HG02970 (cell line): ENCODE measurements at regions not wholly inside any gene's neighbourhood (a gene's known extent, or its start where the extent isn't known, plus 50 kb on each side); places are given as distances from the start of the nearest gene placed in this dataset.
"Not testable (repeated sequence)": the region's sequence is repeated elsewhere in the genome, so short reads cannot be mapped to it uniquely, and the experiment has no call there.

Experiments used
- ATAC-seq: cut with Tn5 transposase; IDR thresholded peaks from one replicate; pipeline ENCODE4 v1.9.1; 2021; ENCODE audit warnings: mild to moderate bottlenecking, moderate library complexity, moderate number of reproducible peaks; ENCODE audit not compliant: unreplicated experiment, low FRiP score

DNA sequence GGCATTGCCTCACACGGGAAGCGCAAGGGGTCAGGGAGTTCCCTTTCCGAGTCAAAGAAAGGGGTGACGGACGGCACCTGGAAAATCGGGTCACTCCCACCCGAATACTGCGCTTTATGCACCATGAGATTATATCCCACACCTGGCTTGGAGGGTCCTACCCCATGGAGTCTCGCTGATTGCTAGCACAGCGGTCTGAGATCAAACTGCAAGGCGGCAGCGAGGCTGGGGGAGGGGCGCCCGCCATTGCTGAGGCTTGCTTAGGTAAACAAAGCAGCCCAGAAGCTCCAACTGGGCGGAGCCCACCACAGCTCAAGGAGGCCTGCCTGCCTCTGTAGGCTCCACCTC is 145.1 kb upstream of the BCL6 start:
- not testable (repeated sequence) for ATAC-seq

DNA sequence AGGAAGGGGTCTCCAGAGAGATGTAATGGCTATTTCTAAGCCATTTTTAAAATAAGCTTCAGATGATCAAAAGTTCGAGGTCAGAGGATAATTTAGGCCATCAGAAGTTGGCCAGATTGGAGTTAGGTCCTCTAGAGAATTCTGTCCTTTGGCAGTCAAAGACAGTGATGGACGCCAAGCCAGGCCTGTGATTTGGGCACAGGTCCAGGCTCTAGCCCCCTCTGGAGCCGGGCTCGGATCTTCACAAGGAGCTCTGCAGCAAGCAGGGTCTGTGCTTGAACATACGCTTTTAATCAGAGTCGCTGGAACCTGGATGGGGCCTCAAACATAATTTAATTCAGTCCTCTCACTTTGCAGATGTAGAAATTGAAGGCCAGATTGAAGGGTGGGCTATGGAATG is 151.4 kb upstream of the BCL6 start:
- no peak for ATAC-seq

DNA sequence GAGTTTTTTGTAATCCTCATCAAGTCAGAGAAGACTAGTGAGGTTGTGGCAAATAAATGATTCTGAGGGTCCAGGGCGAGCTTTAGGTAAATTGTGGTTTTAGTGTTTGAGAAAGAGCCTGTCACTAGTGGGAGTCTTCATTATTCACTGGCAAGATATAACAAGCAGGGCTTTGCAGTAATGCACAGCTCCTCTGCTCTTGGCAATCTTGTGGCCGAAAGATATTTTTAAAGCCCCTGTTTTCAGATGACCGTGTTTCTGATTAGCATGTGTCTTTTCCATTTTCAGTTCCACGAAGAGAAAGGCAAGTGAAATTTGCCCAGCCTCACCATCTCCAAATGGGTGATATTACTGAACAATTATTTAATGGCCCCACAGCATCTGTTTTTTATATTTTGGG is 154.0 kb upstream of the BCL6 start:
- ATAC-seq = no peak

DNA sequence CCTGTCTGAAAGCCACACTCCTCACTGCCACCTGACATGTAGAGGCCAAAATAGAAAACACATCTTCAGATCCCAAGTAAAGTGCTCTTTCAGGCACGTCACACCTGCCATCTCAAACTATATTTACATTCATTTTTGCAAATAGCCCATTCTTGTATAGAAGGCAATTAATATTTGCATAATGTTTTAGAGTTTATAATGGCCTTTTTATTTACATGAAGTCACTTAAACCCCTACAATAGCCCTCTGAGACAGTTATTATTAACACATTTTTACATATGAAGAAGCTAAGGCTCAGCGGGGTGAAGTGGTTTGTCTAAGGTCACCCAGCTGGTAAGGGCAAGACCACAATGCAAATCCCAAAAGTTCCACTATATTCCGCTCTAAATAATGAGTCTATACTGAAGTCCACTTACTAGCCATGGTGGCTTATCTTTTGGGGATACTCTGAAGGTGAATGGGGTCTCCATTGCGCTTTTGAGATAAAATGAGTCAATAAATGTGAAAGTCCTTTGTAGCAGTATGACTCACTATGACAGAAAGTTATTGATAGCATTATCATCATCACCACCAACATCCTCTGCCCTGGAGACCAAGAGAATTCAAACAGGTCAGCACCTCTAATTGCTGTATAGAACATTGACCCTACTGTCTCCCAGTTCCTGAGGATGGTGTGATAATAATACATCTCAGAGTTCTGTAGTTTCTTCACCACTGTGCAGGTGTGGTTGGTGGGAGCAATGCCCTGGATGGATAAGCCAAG is 155.9 kb upstream of the BCL6 start:
- ATAC-seq = no peak

DNA sequence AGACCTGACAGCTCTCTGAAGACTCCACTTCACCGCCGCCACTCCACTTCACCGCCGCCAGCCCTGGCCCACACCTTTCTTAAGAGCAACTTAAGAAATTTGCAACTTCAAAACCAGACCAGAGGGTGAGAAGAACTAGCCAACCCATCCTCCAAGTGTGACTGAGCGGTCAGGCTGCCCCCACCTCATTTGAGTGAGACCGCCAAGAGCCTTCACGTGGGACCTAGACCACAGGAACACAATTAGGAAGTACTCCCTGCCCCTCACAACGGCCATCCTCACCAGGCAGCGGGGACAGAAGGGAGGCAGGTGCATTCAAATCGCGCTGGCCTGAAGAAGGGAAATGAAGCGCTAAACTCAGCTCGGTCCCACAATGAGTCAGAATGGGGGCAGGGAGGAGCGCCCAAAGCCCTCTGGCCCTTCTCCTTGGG is 156.8 kb upstream of the BCL6 start:
- ATAC-seq = no peak

DNA sequence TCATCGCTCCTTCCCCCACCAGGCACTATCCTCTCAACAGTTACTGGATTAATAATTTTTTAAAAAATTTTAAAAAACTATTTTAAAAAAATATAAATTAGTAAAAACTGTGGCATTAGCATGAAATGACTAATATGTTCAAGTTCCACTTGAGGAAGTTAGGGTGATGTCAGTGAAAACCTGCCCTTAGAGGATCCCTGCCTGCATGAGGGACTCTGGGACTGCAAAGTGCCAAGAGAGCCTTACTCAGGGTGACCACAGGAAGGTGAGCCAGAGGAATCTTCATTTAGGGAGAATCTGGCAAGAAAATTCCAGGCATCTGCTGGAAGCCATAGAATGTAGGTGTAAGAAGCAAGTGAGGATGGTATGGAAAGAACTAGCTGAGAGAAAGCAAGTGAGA is 157.7 kb upstream of the BCL6 start:
- ATAC-seq = no peak

DNA sequence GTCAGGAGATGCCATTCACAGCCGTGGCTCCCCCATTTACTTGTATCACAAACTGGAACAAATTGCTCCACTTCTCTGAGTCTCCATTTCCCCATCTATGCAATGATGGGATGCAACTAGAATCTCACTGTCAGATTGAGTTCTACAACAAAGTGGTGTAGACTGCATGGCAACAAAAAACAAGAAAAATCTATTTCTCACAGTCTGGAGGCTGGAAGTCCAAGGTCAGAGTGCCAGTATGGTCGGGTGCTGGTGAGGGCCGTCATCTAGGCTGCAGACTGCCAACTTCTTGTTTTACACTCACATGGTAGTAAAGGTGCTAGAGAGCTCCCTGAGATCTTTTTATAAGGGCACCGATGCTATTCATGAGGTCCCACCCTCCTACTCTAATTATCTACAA is 158.4 kb upstream of the BCL6 start:
- no peak for ATAC-seq

DNA sequence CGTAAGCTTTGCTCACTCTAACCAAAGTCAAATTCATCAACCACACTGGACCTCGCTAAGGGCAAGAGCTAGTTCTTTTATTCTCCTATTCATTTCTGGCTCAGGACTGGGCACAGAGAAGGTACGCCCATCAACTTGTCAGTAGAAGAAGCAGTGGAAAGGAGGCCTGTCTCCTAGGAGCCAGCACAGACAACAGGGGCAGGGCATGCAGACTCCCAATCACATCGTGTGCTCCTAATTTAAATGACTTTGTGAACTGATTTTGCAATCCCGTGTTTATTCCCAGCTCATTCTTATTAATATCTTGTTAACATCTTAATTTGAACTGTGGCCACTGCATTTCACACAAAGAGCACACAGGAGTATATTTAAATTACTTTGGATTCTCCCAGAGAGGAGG is 161.1 kb upstream of the BCL6 start:
- no peak for ATAC-seq

DNA sequence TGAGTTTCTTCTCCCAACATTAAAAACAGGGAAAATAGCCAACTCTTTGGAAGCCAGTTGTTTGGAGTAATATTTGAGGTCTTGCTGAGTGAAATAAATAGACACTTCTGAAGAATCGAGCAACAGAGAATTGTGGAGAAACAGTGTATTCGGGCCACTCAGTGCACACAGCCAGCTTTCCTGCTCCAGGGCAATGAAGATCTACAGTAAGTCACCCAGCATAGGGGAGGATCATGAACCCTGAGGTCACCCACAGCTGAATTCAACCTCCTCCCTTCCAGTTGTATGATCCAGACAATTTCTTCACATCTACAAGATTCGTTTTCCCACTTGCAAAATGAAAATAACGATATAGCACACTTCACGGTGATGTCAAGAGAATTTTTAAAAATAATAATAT is 161.7 kb upstream of the BCL6 start:
- no peak for ATAC-seq

DNA sequence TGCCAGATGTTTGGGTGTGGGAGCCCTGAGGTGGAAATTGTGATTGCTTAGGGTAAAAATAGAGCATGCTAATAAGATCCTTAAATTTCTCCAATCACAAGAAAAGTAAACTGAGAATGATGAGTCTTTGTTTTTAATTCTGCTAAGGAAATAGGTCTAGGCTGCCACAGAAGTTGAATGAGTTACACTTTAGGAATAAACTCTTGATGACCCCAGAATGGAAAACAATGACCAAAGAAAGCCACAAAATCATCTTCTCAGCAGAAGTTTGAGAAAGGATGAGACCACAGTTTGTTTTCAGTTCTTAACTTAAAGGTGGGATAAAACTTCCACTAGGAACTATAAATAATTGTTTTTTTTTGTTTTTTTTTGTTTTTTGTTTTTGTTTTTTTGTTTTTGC is 164.6 kb upstream of the BCL6 start:
- ATAC-seq = no peak

DNA sequence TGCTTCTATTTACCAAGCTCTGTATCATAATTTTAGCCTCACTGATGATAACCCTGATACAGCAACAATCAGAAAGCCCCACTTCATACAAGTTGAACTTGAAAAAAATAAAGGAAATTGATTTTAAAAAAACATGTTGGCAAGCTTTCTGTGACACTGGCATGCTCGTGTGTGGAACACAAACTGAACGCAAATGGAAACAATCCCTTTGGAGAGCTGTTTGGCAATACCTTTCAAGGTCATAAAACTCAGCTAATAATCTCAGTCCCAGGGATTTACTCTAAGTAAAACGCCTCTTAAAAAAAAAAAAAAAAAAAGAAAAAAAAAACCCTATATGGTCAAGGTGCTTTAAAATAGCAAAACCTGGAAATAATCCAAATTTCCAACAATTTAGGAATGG is 166.7 kb upstream of the BCL6 start:
- ATAC-seq = no peak

DNA sequence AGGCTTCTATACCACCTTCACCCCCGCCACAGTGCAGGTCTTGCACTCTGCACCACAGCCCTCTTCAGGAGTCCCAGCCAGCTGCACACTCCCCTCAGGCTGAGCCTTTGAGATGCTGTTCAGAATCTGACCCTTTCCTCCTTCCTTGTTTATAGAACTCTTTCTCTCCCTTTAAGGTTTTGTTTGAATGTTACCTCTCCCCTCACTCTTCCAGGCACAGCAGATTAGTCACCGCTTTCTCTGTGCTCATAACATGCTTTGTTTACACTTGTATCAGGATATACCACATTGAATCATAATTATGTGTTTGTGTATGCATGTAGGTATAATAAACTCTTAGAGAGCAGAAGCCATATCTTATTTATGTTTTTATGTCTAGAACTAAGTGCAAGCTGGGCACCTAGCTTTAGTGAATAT is 168.4 kb upstream of the BCL6 start:
- ATAC-seq = no peak

DNA sequence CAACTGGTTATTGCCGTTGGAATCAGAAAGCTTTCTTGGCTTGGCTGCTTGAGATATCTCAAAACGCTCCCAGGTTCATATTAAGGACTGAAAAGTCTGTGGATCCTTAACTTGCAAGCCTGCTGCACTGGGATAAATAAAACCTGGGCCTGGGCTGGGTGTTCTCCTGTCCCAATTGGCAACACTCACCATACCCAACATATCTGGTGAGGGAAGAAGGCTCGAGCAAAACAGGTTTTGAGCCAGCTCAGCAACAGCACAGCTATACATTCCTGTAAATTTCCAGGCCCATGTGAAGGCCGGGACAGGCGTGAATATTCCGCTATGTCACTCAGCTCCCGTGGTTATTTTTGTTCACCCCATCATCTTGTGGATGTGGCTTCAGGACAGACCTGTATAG is 169.0 kb upstream of the BCL6 start:
- no peak for ATAC-seq

DNA sequence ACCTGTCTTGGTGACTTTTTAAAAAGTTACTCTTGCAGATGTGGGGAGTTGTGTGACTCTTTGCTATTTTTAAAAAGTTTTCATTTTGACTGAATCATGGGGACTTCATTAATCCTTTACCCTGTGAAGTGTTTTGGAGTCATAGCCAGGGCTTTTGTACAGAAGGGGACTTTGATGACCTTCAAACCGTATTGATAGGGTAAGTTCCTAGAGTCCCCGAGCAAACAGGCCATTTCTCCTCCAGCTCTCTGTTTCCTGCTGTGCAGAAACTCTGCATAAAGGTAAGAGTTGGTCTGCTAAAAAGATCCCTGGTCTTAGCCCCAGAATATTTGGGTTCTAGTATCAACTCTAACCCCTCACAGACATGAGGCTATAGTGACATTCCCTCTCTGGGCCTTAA is 170.8 kb upstream of the BCL6 start:
- no peak for ATAC-seq

DNA sequence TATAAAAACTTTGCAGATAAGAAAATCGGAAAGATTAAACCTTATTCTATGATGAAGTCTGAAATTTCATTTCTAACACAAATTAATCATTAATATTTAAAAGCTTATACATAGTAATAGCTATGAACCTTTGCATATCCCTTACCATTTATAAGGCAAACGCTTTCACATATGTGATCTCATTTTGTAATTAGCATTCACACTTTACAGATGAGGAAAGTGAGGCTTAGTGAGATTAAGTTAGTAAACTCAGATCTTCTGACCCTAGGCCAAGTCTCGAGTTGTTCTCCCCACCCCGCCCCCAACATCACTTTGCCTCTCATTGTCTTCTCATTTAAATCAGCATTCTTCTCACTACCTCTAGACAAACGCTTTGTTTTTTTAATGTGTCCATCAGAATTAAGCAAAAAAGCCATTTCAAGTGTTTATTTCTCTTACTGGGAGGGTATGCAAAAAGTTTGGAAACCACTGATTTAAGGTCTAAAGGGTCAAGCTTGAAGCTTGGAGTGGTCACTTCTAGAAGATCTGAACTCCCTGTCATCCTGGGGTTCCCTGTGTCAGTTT is 172.9 kb upstream of the BCL6 start:
- no peak for ATAC-seq

DNA sequence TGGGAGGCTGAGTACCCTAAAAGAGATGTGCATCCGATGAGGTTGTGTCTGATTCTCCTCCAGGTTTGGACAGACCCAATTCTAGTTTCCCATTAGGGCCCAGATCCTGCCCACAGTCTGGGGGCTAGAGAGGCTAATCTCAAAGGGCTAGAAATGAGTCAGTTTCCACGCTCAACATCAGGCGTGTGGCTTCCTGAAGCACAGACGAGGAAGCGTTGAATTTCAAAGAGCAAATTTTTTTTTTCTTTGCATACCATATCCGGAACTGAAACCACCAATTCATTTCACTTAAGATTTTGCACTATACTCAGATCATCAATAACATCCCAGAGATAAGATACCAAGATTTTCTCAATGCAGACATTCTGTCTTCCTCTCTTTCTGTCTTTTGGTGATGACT is 173.8 kb upstream of the BCL6 start:
- peak; percentile 82 for ATAC-seq

DNA sequence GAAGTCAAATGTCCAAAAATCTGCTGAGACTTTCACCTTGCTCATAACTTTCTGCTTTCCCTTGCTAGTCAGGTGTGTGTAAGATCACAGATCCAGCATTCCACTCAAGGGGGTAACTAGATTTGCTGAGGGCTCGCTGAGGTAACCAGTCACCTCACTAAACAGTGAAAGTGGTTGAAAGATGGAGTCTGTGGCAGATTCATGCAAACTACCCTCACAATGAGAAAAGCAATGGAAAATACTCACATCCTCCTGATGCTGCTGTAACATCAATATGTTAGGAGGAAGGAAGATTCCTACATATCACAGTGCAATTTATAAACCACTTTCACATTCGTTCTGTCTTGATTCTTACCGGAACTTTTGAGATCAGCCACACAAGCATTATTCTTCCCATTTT is 174.3 kb upstream of the BCL6 start:
- peak; percentile 25 for ATAC-seq

DNA sequence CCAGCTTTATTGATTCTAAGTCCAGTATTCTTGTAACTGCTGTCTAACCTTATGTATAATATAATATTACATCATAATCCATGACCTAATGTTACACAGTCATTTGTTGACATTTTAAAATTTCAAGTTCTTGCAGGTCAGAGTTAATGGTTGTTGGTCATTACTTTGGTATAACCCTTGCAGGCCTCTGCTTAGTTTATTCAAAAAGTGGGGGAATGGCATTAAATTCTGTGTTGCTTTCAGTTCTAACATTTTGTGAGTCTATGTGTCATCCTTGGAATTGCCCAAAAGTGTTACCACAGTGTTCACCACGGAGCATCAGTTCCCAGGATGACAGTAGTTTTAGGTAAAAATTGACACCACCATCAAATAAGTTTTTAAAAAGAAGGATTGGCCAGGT is 174.8 kb upstream of the BCL6 start:
- no peak for ATAC-seq

DNA sequence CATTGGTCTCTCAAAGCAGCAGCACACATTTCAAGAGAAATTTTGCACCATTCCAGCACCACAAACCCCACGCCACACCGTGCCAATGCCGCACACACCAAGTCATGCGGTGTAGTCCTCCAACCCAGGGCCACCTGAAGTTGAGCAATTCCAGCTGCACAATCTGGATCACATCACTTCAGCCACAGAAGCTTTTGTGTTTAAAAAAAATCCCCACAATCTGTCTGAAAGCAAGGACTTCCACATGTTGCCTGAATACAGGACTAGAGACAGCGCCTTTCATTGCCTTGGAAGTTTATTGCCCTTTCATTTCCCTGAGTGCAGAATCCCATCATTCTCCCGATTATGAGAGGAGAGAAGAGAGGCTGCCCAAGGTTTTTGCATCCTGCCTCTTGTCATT is 175.6 kb upstream of the BCL6 start:
- no peak for ATAC-seq

DNA sequence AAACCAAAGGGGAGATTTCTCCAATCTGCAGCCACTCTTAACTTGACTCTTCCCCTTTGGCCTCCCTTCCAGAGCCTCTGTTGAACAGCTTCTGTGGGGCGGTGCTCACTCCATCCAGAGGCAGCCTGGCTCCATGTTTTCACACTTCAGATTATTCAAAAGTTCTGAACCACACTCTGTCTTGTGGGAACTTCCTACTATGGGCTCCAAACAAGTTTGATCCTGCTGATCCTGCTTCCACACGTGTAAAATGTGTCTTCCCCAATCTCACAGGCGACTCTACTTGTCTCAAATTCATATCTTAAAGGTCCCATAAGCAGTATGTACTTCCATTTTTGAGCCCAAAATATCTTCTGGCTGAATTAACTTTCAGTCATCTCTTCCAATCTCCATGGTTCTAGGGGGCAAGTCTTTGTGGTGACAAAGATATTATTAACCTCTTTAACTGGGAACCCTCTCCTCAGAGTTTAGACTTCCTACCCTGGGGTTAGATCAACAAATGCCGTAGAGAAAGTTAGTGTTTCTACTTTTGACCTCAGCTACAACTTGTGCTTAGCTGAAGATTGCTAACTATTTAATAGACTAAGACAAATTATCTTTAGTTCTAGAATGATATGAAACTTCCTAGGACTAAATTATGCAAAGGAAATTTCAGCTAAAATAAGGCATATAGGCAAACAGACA is 176.3 kb upstream of the BCL6 start:
- ATAC-seq = no peak

DNA sequence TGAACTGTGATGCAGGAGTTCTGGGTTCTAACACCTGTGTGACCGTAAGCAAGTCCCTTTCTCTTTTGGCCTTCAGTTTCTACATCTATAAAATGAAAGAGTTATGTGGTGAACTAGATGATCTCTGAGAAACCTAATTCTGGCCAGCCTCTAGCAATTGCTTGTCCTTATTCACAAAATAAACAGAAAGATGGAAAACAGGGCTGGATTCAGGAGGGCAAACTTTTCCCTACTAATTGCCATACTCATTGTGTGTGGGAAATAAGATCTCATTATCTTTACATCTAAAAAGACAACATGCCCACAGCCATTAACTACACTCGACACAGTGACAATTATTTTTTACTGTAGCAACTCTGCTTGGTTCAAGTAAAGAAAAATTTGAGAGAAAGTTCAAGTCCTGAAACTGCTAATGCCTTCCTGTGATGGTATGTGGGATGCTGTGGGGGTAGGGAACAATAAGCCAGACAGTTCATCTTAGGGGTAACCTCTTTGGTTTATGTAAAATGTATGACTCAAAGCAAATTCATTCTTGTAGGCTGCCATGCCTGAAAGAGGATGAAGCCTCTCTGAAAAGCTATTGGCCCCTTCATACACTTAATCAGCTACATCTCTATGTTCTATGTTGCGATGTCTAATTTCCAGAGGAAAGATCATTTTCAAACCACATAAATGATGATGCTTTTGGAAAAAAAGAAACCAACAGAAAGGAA is 177.6 kb upstream of the BCL6 start:
- no peak for ATAC-seq
